Kidney capillary endothelial cell (primary cell): ENCODE measurements at regions not wholly inside any gene's neighbourhood (a gene's known extent, or its start where the extent isn't known, plus 50 kb on each side); places are given as distances from the start of the nearest gene placed in this dataset.
"Not testable (repeated sequence)": the region's sequence is repeated elsewhere in the genome, so short reads cannot be mapped to it uniquely, and the experiment has no call there.

Experiments used
- DNase-seq: peaks from one replicate; pipeline ENCODE4 v3.0.0-alpha.2; 2018; ENCODE audit warnings: low spot score

GRCh38 chr4:22573198-22573597 lies 57.3 kb upstream of the ADGRA3 start:
- DNase-seq = no peak

GRCh38 chr4:22573641-22574040 lies 57.8 kb upstream of the ADGRA3 start:
- DNase-seq = no peak

GRCh38 chr4:22574424-22574823 lies 58.6 kb upstream of the ADGRA3 start:
- DNase-seq = no peak

GRCh38 chr4:22574880-22575279 lies 59.0 kb upstream of the ADGRA3 start:
- DNase-seq = no peak

GRCh38 chr4:22587253-22587652 lies 71.4 kb upstream of the ADGRA3 start:
- DNase-seq = no peak

- DNase-seq = no peak
These were observed 78.1 kb upstream of the ADGRA3 start for GRCh38 chr4:22593933-22594332.

GRCh38 chr4:22595684-22596083 lies 79.8 kb upstream of the ADGRA3 start:
- no peak for DNase-seq

- no peak for DNase-seq
These were observed 80.5 kb upstream of the ADGRA3 start for GRCh38 chr4:22596409-22596808.

GRCh38 chr4:22597471-22597870 lies 81.6 kb upstream of the ADGRA3 start:
- DNase-seq = no peak

GRCh38 chr4:22598113-22599047 lies 82.5 kb upstream of the ADGRA3 start:
- not testable (repeated sequence) for DNase-seq

- not testable (repeated sequence) for DNase-seq
These were observed 83.5 kb upstream of the ADGRA3 start for GRCh38 chr4:22599228-22599928.

- not testable (repeated sequence) for DNase-seq
These were observed 84.1 kb upstream of the ADGRA3 start for GRCh38 chr4:22599929-22600432.

GRCh38 chr4:22601638-22602037 lies 85.8 kb upstream of the ADGRA3 start:
- not testable (repeated sequence) for DNase-seq

GRCh38 chr4:22607382-22607781 lies 85.4 kb upstream of the GBA3 start:
- peak; percentile 3 for DNase-seq

- DNase-seq = not testable (repeated sequence)
These were observed 82.7 kb upstream of the GBA3 start for GRCh38 chr4:22609951-22610525.

GRCh38 chr4:22614114-22614513 lies 78.6 kb upstream of the GBA3 start:
- DNase-seq = no peak

- DNase-seq = no peak
These were observed 76.2 kb upstream of the GBA3 start for GRCh38 chr4:22616516-22616915.

- not testable (repeated sequence) for DNase-seq
These were observed 72.6 kb upstream of the GBA3 start for GRCh38 chr4:22620144-22620543.

GRCh38 chr4:22621970-22622369 lies 70.8 kb upstream of the GBA3 start:
- DNase-seq = not testable (repeated sequence)

GRCh38 chr4:22624002-22624401 lies 68.7 kb upstream of the GBA3 start:
- DNase-seq = not testable (repeated sequence)

GRCh38 chr4:22625311-22625710 lies 67.4 kb upstream of the GBA3 start:
- DNase-seq = peak; percentile 63

GRCh38 chr4:22627851-22628250 lies 64.9 kb upstream of the GBA3 start:
- DNase-seq = not testable (repeated sequence)
